IMR-90 (cell line): ENCODE measurements at regions not wholly inside any gene's neighbourhood (a gene's known extent, or its start where the extent isn't known, plus 50 kb on each side); places are given as distances from the start of the nearest gene placed in this dataset.

Experiments used
- ATAC-seq: fragments of 200-7000 bp; cut with Tn5 transposase; 2 replicates; pipeline ENCODE4 v1.9.1; 2020; ENCODE audit warnings: low read depth, mild to moderate bottlenecking, moderate library complexity
- BruUV-seq: library from RNA; stranded (reverse); fragments of 400-500 nt; replicated peaks from 2 replicates; lab custom pipeline; 2021; lab: Mats Ljungman, UMichigan
- CTCF ChIA-PET: fragments of 300-600 bp; formaldehyde crosslinking; extraction: SDS; loops from one replicate; lab custom pipeline; 2021; ENCODE audit warnings: antibody characterized with exemption; lab: Yijun Ruan, JAX
- POLR2A ChIA-PET: fragments of 300-600 bp; sonication (Branson Sonifier 250); formaldehyde crosslinking; loops from one replicate; lab custom pipeline; 2022; ENCODE audit warnings: antibody characterized with exemption; ENCODE audit not compliant: unreplicated experiment; lab: Charles Lee
- DNase-seq: peaks from one replicate; pipeline ENCODE4 v3.0.0; 2013
- H2AFZ ChIP-seq: replicated peaks from 2 replicates; pipeline ENCODE3; 2013; ENCODE audit warnings: low read length, mild to moderate bottlenecking; ENCODE audit not compliant: poor library complexity
- H2AK5ac ChIP-seq: 2 replicates; pipeline ENCODE4 v1.6.1; 2013; ENCODE audit warnings: low read depth, low read length, inconsistent platforms
- H2AK9ac ChIP-seq: replicated peaks from 2 replicates; pipeline ENCODE3; 2013; ENCODE audit warnings: mild to moderate bottlenecking, low read depth, low read length, moderate library complexity; ENCODE audit not compliant: poor library complexity
- H2BK120ac ChIP-seq: 2 replicates; pipeline ENCODE4 v1.6.1; 2013; ENCODE audit warnings: low read depth, low read length, inconsistent platforms
- H2BK15ac ChIP-seq: 3 replicates; pipeline ENCODE4 v1.6.1; 2013; ENCODE audit warnings: low read depth, low read length, inconsistent platforms
- H2BK20ac ChIP-seq: 2 replicates; pipeline ENCODE4 v1.6.1; 2013; ENCODE audit warnings: low read depth, mild to moderate bottlenecking, inconsistent platforms, low read length, moderate library complexity
- H2BK5ac ChIP-seq: 2 replicates; pipeline ENCODE4 v1.6.1; 2013; ENCODE audit warnings: mild to moderate bottlenecking, low read depth, low read length, inconsistent platforms; ENCODE audit not compliant: poor library complexity, severe bottlenecking
- H3K14ac ChIP-seq: replicated peaks from 2 replicates; pipeline ENCODE4 v1.6.1; 2013; ENCODE audit warnings: low read depth, low read length, inconsistent platforms
- H3K18ac ChIP-seq: 2 replicates; pipeline ENCODE4 v1.6.1; 2013; ENCODE audit warnings: low read depth, low read length, control low read depth
- H3K23ac ChIP-seq: 2 replicates; pipeline ENCODE4 v1.6.1; 2013; ENCODE audit warnings: low read depth, low read length, inconsistent platforms
- H3K27ac ChIP-seq: 2 replicates; pipeline ENCODE4 v1.5.1; 2013; ENCODE audit warnings: mild to moderate bottlenecking, control low read depth, low read length; ENCODE audit not compliant: insufficient read depth
- H3K27me3 ChIP-seq: 2 replicates; pipeline ENCODE4 v1.6.1; 2013; ENCODE audit warnings: low read length; ENCODE audit not compliant: control insufficient read depth, insufficient read depth
- H3K36me3 ChIP-seq: 2 replicates; pipeline ENCODE4 v1.6.1; 2013; ENCODE audit warnings: low read length, mixed read lengths; ENCODE audit not compliant: control insufficient read depth, insufficient read depth
- H3K4ac ChIP-seq: 2 replicates; pipeline ENCODE4 v1.6.1; 2013; ENCODE audit warnings: low read depth, low read length, inconsistent platforms
- H3K4me1 ChIP-seq: 2 replicates; pipeline ENCODE4 v1.6.1; 2013; ENCODE audit warnings: low read length, mixed read lengths; ENCODE audit not compliant: control insufficient read depth, insufficient read depth
- H3K4me2 ChIP-seq: 2 replicates; pipeline ENCODE4 v1.6.1; 2013; ENCODE audit warnings: low read depth, mild to moderate bottlenecking, control low read depth, low read length, moderate library complexity
- H3K4me3 ChIP-seq: 2 replicates; pipeline ENCODE4 v1.5.1; 2013; ENCODE audit warnings: low read depth, mild to moderate bottlenecking, control low read depth, low read length, moderate library complexity; ENCODE audit not compliant: insufficient read depth
- H3K56ac ChIP-seq: 2 replicates; pipeline ENCODE4 v1.6.1; 2013; ENCODE audit warnings: low read length, inconsistent platforms; ENCODE audit not compliant: insufficient read depth; ENCODE audit errors: extremely low read depth
- H3K79me1 ChIP-seq, 2 experiments: 2 replicates each; pipeline ENCODE4 v1.6.1; 2013; ENCODE audit warnings: low read length in 2 of 2, inconsistent platforms in 1 of 2, low read depth in 1 of 2
- H3K9ac ChIP-seq: 2 replicates; pipeline ENCODE4 v1.6.1; 2013; ENCODE audit warnings: low read depth, low read length, control low read depth
- H3K9me1 ChIP-seq: 2 replicates; pipeline ENCODE4 v1.6.1; 2013; ENCODE audit warnings: low read length, inconsistent platforms; ENCODE audit not compliant: insufficient read depth
- H3K9me3 ChIP-seq: 2 replicates; pipeline ENCODE4 v1.6.1; 2013; ENCODE audit warnings: low read length; ENCODE audit not compliant: control insufficient read depth, insufficient read depth
- H4K20me1 ChIP-seq: 2 replicates; pipeline ENCODE4 v1.6.1; 2013; ENCODE audit warnings: low read length, inconsistent platforms; ENCODE audit not compliant: insufficient read depth
- H4K5ac ChIP-seq: 2 replicates; pipeline ENCODE4 v1.6.1; 2013; ENCODE audit warnings: mild to moderate bottlenecking, low read depth, low read length, control low read depth
- H4K8ac ChIP-seq, 2 experiments: 2 replicates each; pipeline ENCODE4 v1.6.1; 2013; ENCODE audit warnings: low read depth in 2 of 2, low read length in 2 of 2, control low read depth in 1 of 2, inconsistent platforms in 1 of 2
- H4K91ac ChIP-seq: 2 replicates; pipeline ENCODE4 v1.6.1; 2013; ENCODE audit warnings: low read depth, low read length, inconsistent platforms; ENCODE audit not compliant: insufficient read depth
- CEBPB ChIP-seq: IDR thresholded peaks from 2 replicates; pipeline ENCODE4 v1.6.1; 2012; ENCODE audit warnings: low read depth, low read length, improper control_type of control experiment
- MXI1 ChIP-seq: IDR thresholded peaks from 2 replicates; pipeline ENCODE4 v1.6.1; 2012; ENCODE audit warnings: low read depth, mild to moderate bottlenecking, low read length, moderate library complexity, borderline replicate concordance
- NFE2L2 ChIP-seq: fragments of 150-350 bp; IDR thresholded peaks from 2 replicates; pipeline ENCODE4 v1.6.1; 2016; ENCODE audit warnings: low read depth, mild to moderate bottlenecking, low read length
- POLR2A ChIP-seq: IDR thresholded peaks from 2 replicates; pipeline ENCODE4 v1.6.1; 2012; ENCODE audit warnings: mild to moderate bottlenecking, low read depth, low read length
- RAD21 ChIP-seq: IDR thresholded peaks from 2 replicates; pipeline ENCODE4 v1.6.1; 2012; ENCODE audit warnings: low read length, improper control_type of control experiment
- RFX5 ChIP-seq: IDR thresholded peaks from 2 replicates; pipeline ENCODE4 v1.8.0; 2012; ENCODE audit warnings: low read depth, mild to moderate bottlenecking, low read length, moderate library complexity
- WGBS, 2 experiments: methylation state at CpG; one replicate each; pipeline versions ENCODE4 v1.1.5 to v1.1.7; 2013; ENCODE audit warnings: missing lambda C conversion rate in 2 of 2; ENCODE audit not compliant: insufficient read length in 1 of 2; ENCODE audit errors: extremely low coverage in 2 of 2; 5-methylcytosine and 5-hydroxymethylcytosine counted together
- dilution Hi-C: fragments of 300-500 bp; cut with HindIII; formaldehyde crosslinking; loops from one replicate; pipeline ENCODE4 v1.14.3; 2018; ENCODE audit warnings: low sequenced_read_pairs; ENCODE audit not compliant: unreplicated experiment
- in situ Hi-C: fragments of 300-500 bp; cut with MboI; formaldehyde crosslinking; loops from 3 replicates; pipeline ENCODE4 v1.14.3; 2019; ENCODE audit warnings: low sequenced_read_pairs, inconsistent platforms, mixed read lengths
- intact Hi-C: fragments of 100-400 bp; cut with micrococcal nuclease; formaldehyde crosslinking; loops from 2 replicates; pipeline ENCODE4 v1.10.0; 2022
- TF ChIP-seq, protein P1 (sequence below): conservative IDR thresholded peaks from 2 replicates; pipeline ENCODE4 v1.5.1; 2012; ENCODE audit warnings: mild to moderate bottlenecking, low read depth, low read length, improper control_type of control experiment

DNA sequence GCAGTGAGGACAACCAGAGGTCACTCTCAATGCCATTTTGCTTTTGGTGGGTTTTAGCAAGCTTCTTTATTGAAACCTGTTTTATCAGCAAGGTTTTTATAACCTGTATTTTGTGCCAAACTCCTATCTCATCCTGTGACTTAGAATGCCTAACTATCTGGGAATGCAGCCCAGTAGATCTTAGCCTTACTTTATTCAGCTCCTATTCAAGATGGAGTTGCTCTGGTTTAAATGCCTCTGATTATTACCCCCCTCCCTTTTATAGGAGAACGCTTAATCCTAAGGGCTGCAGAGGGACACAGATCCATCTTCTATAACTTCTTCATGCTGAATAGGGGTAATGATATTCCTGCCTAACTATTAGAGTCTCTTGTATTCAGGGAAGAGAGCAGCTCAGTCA is 179.1 kb downstream of the KIF18A start:
- in situ Hi-C loops = no loop called here
- TF ChIP-seq RFX5 (no peak), NFE2L2 (no peak), CEBPB (no peak), MXI1 (no peak), RAD21 (no peak), POLR2A (no peak)
- TF ChIP-seq, protein P1, sequence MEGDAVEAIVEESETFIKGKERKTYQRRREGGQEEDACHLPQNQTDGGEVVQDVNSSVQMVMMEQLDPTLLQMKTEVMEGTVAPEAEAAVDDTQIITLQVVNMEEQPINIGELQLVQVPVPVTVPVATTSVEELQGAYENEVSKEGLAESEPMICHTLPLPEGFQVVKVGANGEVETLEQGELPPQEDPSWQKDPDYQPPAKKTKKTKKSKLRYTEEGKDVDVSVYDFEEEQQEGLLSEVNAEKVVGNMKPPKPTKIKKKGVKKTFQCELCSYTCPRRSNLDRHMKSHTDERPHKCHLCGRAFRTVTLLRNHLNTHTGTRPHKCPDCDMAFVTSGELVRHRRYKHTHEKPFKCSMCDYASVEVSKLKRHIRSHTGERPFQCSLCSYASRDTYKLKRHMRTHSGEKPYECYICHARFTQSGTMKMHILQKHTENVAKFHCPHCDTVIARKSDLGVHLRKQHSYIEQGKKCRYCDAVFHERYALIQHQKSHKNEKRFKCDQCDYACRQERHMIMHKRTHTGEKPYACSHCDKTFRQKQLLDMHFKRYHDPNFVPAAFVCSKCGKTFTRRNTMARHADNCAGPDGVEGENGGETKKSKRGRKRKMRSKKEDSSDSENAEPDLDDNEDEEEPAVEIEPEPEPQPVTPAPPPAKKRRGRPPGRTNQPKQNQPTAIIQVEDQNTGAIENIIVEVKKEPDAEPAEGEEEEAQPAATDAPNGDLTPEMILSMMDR = no peak

More for the DNA sequence above, 179.1 kb downstream of the KIF18A start:
- Histone ChIP-seq H3K79me1 (peaks cover 4 to 5% of the 10 kb centered on the region in 2 experiments; a peak in 3 of 4 replicates), H3K18ac (peak overlapping the region; percentile 48; the same call in 1 of the 2 replicates), H3K14ac (no peak overlapping the region; the same call in 1 of the 2 replicates), H4K8ac (peak overlapping the region in 1 of 2 experiments; percentile 56; a peak in 2 of 4 replicates), H3K36me3 (no peaks in the 10 kb centered on the region), H2AFZ (no peak overlapping the region), H3K56ac (no peak overlapping the region), H4K91ac (no peak overlapping the region), H3K9ac (no peak overlapping the region), H3K4me3 (no peak overlapping the region), H2BK120ac (peak overlapping the region; percentile 56), H3K4me2 (no peak overlapping the region), H3K4ac (peak overlapping the region; percentile 55; the same call in 1 of the 2 replicates), H3K27me3 (no peaks in the 10 kb centered on the region), H3K27ac (no peak overlapping the region), H2BK20ac (peak overlapping the region; percentile 22; the same call in 1 of the 2 replicates), H3K23ac (no peak overlapping the region), H2BK5ac (no peak overlapping the region), H3K9me3 (no peaks in the 10 kb centered on the region), H4K20me1 (no peaks in the 10 kb centered on the region), H3K9me1 (peaks cover 2% of the 10 kb centered on the region), H2BK15ac (no peak overlapping the region), H4K5ac (peak overlapping the region; percentile 77; the same call in 1 of the 2 replicates), H2AK9ac (no peak overlapping the region), H3K4me1 (peaks cover 8% of the 10 kb centered on the region), H2AK5ac (no peak overlapping the region)
- DNase-seq (no peak), ATAC-seq (no peak)
- ChIA-PET POLR2A (no interaction called here), CTCF (no interaction called here)
- BruUV-seq = no TSS peak
- intact Hi-C loops = no loop called here
- no CpG with 5 or more reads among the region's 1 CpG for WGBS, 2 experiments
- dilution Hi-C loops = no loop called here
